ENCODE measurements at regions not wholly inside any gene's neighbourhood (a gene's known extent, or its start where the extent isn't known, plus 50 kb on each side); places are given as distances from the start of the nearest gene placed in this dataset.

- TF ChIP-seq CUX1 (IDR thresholded peaks at IDR 0.05; ENCODE audit: insufficient replicate concordance, low read depth, low read length) (no peak), RUNX3 (IDR thresholded peaks at IDR 0.05; ENCODE audit: low read length) (no peak), SREBF1 (IDR thresholded peaks at IDR 0.05; ENCODE audit: low read length) (no peak), KLF5 (IDR thresholded peaks at IDR 0.05; ENCODE audit: partially characterized antibody) (no peak), SPI1 (IDR thresholded peaks at IDR 0.05; ENCODE audit: borderline replicate concordance, insufficient read depth, low read depth, low read length) (no peak), NFIC (IDR thresholded peaks at IDR 0.05; ENCODE audit: low read depth, low read length) (no peak)
Measured at GRCh38 chr1:191609305-191609704, 549.0 kb upstream of the RGS18 start (continued).

- FAIRE-seq (no peak), DNase-seq (ENCODE audit: low read depth, low spot score) (no peak), ATAC-seq (no peak)
- Histone ChIP-seq H3K4me2 (ENCODE audit: control insufficient read depth, insufficient read depth) (no peak overlapping the region), H3K27ac (ENCODE audit: control insufficient read depth, insufficient read depth) (no peak overlapping the region), H3K4me1 (ENCODE audit: control insufficient read depth, insufficient read depth, low read length) (no peaks in the 10 kb centered on the region), H4K20me1 (ENCODE audit: control insufficient read depth, insufficient read depth) (no peaks in the 10 kb centered on the region), H3K4me3 (no peak overlapping the region), H2AFZ (ENCODE audit: control insufficient read depth, low read depth, low read length) (no peak overlapping the region), H3K9ac (ENCODE audit: control insufficient read depth, insufficient read depth, low read length) (no peak overlapping the region), H3K79me2 (ENCODE audit: control insufficient read depth, insufficient read depth, low read length) (no peaks in the 10 kb centered on the region), H3K9me3 (replicated peaks; ENCODE audit: control insufficient read depth, insufficient read depth, low read length) (no peaks in the 10 kb centered on the region), H3K27me3 (replicated peaks in 1 of 2; ENCODE audit: control insufficient read depth in 2 of 2, insufficient read depth in 2 of 2, low read length in 1 of 2) (no peaks in the 10 kb centered on the region), H3K36me3 (ENCODE audit: control insufficient read depth in 2 of 2, insufficient read depth in 2 of 2, low read length in 1 of 2) (no peaks in the 10 kb centered on the region)
- POLR2A ChIA-PET: no interaction called here
- BruUV-seq (replicated peaks): no TSS peak
- RAD21 ChIA-PET (ENCODE audit: unreplicated experiment): no interaction called here
- CTCF ChIA-PET: no interaction called here
- 21% methylated on average over 4 of the region's 4 CpGs for WGBS (ENCODE audit: insufficient coverage, insufficient replicate concordance, low lambda C conversion rate, missing lambda C conversion rate)
- SMC1A ChIA-PET (ENCODE audit: uncharacterized antibody, unreplicated experiment): interaction anchor here (0.9 to 1.1 kb wide), 2 partner anchors 9 to 128 kb away, joined by 3 read pairs; no protein-coding TSS in a partner anchor
- intact Hi-C loops (cut with micrococcal nuclease; ENCODE audit: unreplicated experiment): no loop called here
- in situ Hi-C loops (cut with MboI): no loop called here
- TF ChIP-seq STAT3 (IDR thresholded peaks at IDR 0.05; ENCODE audit: low read depth, low read length) (no peak), RCOR1 (conservative IDR thresholded peaks at IDR 0.05; ENCODE audit: low read depth, low read length) (no peak), KDM1A (IDR thresholded peaks at IDR 0.05; ENCODE audit: borderline replicate concordance) (no peak), ELK1 (IDR thresholded peaks at IDR 0.05; ENCODE audit: low read depth, low read length) (no peak), POU2F2 (IDR thresholded peaks at IDR 0.05; ENCODE audit: borderline replicate concordance, low read depth, low read length) (no peak), EZH2 (IDR thresholded peaks at IDR 0.05; ENCODE audit: borderline replicate concordance, control insufficient read depth, low read depth, low read length) (no peak), SMC3 (IDR thresholded peaks at IDR 0.05; ENCODE audit: borderline replicate concordance, low read length) (no peak), CBFB (IDR thresholded peaks at IDR 0.05; ENCODE audit: low read depth) (no peak), PML (IDR thresholded peaks at IDR 0.05; ENCODE audit: low read length) (no peak), EGR1 (IDR thresholded peaks at IDR 0.05; ENCODE audit: borderline replicate concordance in 1 of 2, low read depth in 2 of 2, low read length in 2 of 2) (no peak), CHD4 (IDR thresholded peaks at IDR 0.05) (no peak), WRNIP1 (IDR thresholded peaks at IDR 0.05; ENCODE audit: borderline replicate concordance, low read depth, low read length) (no peak), LARP7 (IDR thresholded peaks at IDR 0.05) (no peak), HDAC2 (IDR thresholded peaks at IDR 0.05) (no peak)
Measured at GRCh38 chr1:191615101-191615821, 543.0 kb upstream of the RGS18 start.

Measured in GM12878 (cell line).